Heart left ventricle (tissue), 13 donors: ENCODE measurements at regions not wholly inside any gene's neighbourhood (a gene's known extent, or its start where the extent isn't known, plus 50 kb on each side); places are given as distances from the start of the nearest gene placed in this dataset.

Source experiments
- POLR2A ChIP-seq, 2 donors: fragments of 450-650 bp; IDR thresholded peaks; one replicate each; pipeline ENCODE4 v1.6.1; 2017; ENCODE audit warnings: antibody characterized with exemption in 2 of 2, mild to moderate bottlenecking in 2 of 2, moderate library complexity in 2 of 2
- TF ChIP-seq, protein P1 (sequence below), 12 donors: fragments of 200-600 bp; sonication (generic) in 4 of 12; IDR thresholded peaks; one replicate each; pipeline versions ENCODE4 v1.5.0 to v1.8.0; 2018 to 2022; ENCODE audit warnings: antibody characterized with exemption in 12 of 12, mild to moderate bottlenecking in 5 of 12
- donor health status: ischemic (EF 13 %, LVEDD 7.1; RV severe dilation, severe dysfunction).
- donor health status: DM: no; HTN: yes; CAD: no.
- donor health status: DM: no; HTN: no; CAD: no.
- donor health status: ischemic (EF 25% LVEDD 6.9; RV normal size, moderate dysfunction).
- donor health status: ischemic (EF 25% LVEDD 5.7; RV mildly dilated, moderate dysfunction).
- donor health status: ischemic (EF 35%, LVEDD 5.7; RV mildly dilated, moderate dysfunction).
- donor health status: nonischemic (EF 11% LVEDD 7.7; RV severe dilation, severe dysfunction).
- donor health status: DM: yes; HTN: yes; CAD: no.
- donor health status: PGD.
- donor health status: ischemic (EF 29% LVEDD 5.4; RV normal size, mild dysfunction).
- donor health status: nonischemic (EF 23%, LVEDD 6.1; RV moderate dilation, normal function).

DNA sequence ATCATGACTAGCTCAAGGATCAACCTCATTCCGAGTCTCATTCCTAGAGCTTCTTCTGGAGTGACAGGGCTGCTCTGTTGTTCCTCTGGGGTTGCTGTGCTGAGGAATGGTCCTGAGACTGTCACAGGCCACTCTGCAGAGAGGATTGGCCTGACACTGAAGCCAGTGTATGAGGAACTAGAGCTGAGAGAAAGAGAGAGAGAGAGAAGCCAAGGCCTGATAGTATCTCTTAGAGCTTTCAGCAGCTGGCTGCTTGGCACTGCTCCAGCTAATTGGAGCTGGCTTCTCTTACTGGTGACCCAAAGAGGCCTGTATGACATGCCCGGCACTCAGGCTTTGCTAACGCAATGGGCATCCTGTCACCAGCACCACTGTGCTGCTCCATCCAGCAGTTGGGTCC lies 73.4 kb upstream of the FLT1 start:
- TF ChIP-seq, protein P1, sequence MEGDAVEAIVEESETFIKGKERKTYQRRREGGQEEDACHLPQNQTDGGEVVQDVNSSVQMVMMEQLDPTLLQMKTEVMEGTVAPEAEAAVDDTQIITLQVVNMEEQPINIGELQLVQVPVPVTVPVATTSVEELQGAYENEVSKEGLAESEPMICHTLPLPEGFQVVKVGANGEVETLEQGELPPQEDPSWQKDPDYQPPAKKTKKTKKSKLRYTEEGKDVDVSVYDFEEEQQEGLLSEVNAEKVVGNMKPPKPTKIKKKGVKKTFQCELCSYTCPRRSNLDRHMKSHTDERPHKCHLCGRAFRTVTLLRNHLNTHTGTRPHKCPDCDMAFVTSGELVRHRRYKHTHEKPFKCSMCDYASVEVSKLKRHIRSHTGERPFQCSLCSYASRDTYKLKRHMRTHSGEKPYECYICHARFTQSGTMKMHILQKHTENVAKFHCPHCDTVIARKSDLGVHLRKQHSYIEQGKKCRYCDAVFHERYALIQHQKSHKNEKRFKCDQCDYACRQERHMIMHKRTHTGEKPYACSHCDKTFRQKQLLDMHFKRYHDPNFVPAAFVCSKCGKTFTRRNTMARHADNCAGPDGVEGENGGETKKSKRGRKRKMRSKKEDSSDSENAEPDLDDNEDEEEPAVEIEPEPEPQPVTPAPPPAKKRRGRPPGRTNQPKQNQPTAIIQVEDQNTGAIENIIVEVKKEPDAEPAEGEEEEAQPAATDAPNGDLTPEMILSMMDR (IDR thresholded peaks at IDR 0.05), result no peak
- no peak for TF ChIP-seq POLR2A (IDR thresholded peaks at IDR 0.05)
